PC-9 (cell line): ENCODE measurements at regions not wholly inside any gene's neighbourhood (a gene's known extent, or its start where the extent isn't known, plus 50 kb on each side); places are given as distances from the start of the nearest gene placed in this dataset.

Experiments
- BruUV-seq: library from RNA; stranded (reverse); fragments of 400-500 nt; replicated peaks from 2 replicates; lab custom pipeline; 2021; lab: Mats Ljungman, UMichigan
- CTCF ChIA-PET: fragments of 300-600 bp; sonication (Branson Sonifier 250); formaldehyde crosslinking; loops from one replicate; lab custom pipeline; 2022; ENCODE audit warnings: antibody characterized with exemption; lab: Charles Lee
- POLR2A ChIA-PET: fragments of 300-600 bp; sonication (Branson Sonifier 250); formaldehyde crosslinking; loops from one replicate; lab custom pipeline; 2022; ENCODE audit warnings: antibody characterized with exemption; ENCODE audit not compliant: unreplicated experiment; lab: Charles Lee
- DNase-seq, 2 experiments: peaks; one replicate each; pipeline versions ENCODE4 v3.0.0 to v3.0.0-alpha.2; 2015 to 2022; ENCODE audit warnings: mixed read lengths in 1 of 2
- H2AFZ ChIP-seq: fragments of 200-600 bp; sonication (generic); 2 replicates; pipeline ENCODE4 v1.8.1; 2017; ENCODE audit warnings: antibody characterized with exemption
- H3F3A ChIP-seq: fragments of 200-600 bp; sonication (generic); 2 replicates; pipeline ENCODE4 v1.8.1; 2017; ENCODE audit warnings: antibody characterized with exemption, mild to moderate bottlenecking, low read depth; ENCODE audit not compliant: insufficient read depth
- H3K27ac ChIP-seq: fragments of 200-600 bp; sonication (generic); 2 replicates; pipeline ENCODE4 v1.6.1; 2016; ENCODE audit warnings: mixed run types
- H3K27me3 ChIP-seq: fragments of 200-600 bp; sonication (generic); 2 replicates; pipeline ENCODE4 v1.6.1; 2016; ENCODE audit warnings: low read depth, mixed run types; ENCODE audit not compliant: insufficient read depth
- H3K36me3 ChIP-seq: fragments of 200-600 bp; sonication (generic); 2 replicates; pipeline ENCODE4 v1.6.1; 2016; ENCODE audit warnings: low read depth, mixed run types
- H3K4me1 ChIP-seq: fragments of 200-600 bp; sonication (generic); replicated peaks from 2 replicates; pipeline ENCODE4 v1.6.1; 2016; ENCODE audit warnings: mixed run types; ENCODE audit not compliant: insufficient read depth
- H3K4me2 ChIP-seq: fragments of 200-600 bp; sonication (generic); 2 replicates; pipeline ENCODE4 v1.6.1; 2017; ENCODE audit warnings: mixed run types
- H3K4me3 ChIP-seq: fragments of 200-600 bp; sonication (generic); 2 replicates; pipeline ENCODE4 v1.6.1; 2016; ENCODE audit warnings: mixed run types
- H3K79me2 ChIP-seq: fragments of 200-600 bp; sonication (generic); 2 replicates; pipeline ENCODE4 v1.6.1; 2017; ENCODE audit warnings: low read depth, mixed run types
- H3K9me2 ChIP-seq: fragments of 200-600 bp; sonication (generic); 2 replicates; pipeline ENCODE4 v1.8.1; 2017; ENCODE audit warnings: mild to moderate bottlenecking; ENCODE audit not compliant: insufficient read depth
- H3K9me3 ChIP-seq: fragments of 200-600 bp; sonication (generic); 2 replicates; pipeline ENCODE4 v1.8.1; 2016; ENCODE audit warnings: low read depth; ENCODE audit not compliant: insufficient read depth
- H4K20me1 ChIP-seq: fragments of 200-600 bp; sonication (generic); 2 replicates; pipeline ENCODE4 v1.8.1; 2017; ENCODE audit not compliant: insufficient read depth
- CTCF ChIP-seq: fragments of 200-600 bp; sonication (generic); conservative IDR thresholded peaks from 2 replicates; pipeline ENCODE4 v1.6.1; 2017; ENCODE audit warnings: mixed run types, antibody characterized with exemption, mild to moderate bottlenecking, moderate library complexity
- EZH2 ChIP-seq: fragments of 200-600 bp; sonication (generic); IDR thresholded peaks from 2 replicates; pipeline ENCODE4 v1.8.0; 2017; ENCODE audit warnings: antibody characterized with exemption, low read depth
- intact Hi-C: fragments of 100-400 bp; cut with micrococcal nuclease; formaldehyde crosslinking; loops from one replicate; pipeline ENCODE4 v1.10.0; 2022; ENCODE audit not compliant: unreplicated experiment

GRCh38 chr3:107928084-107928445 lies 162.8 kb downstream of the CD47 start:
- Histone ChIP-seq H3K27ac (no peak overlapping the region), H3K27me3 (no peaks in the 10 kb centered on the region), H3K9me3 (no peaks in the 10 kb centered on the region), H3F3A (no peaks in the 10 kb centered on the region), H3K9me2 (no peaks in the 10 kb centered on the region), H3K36me3 (no peaks in the 10 kb centered on the region), H2AFZ (peak overlapping the region; percentile 91), H3K79me2 (no peaks in the 10 kb centered on the region), H3K4me3 (peak overlapping the region; percentile 65), H3K4me2 (peak overlapping the region; percentile 85), H3K4me1 (no peaks in the 10 kb centered on the region), H4K20me1 (no peaks in the 10 kb centered on the region)
- peak in 1 of 2 experiments; percentile 24 for DNase-seq
- no TSS peak for BruUV-seq
- CTCF ChIA-PET = interaction anchor here (0.5 to 1.1 kb wide), 14 partner anchors 51 to 720 kb away, joined by 3 to 6 read pairs (median 3); no protein-coding TSS in a partner anchor
- POLR2A ChIA-PET = interaction anchor here (0.6 kb wide), 1 partner anchor 490 kb away, joined by 3 read pairs; no protein-coding TSS in a partner anchor
- intact Hi-C loops = loop anchor here (5.0 to 10.0 kb wide), 5 partner anchors 59 to 691 kb away; no protein-coding TSS in a partner anchor
- TF ChIP-seq CTCF (no peak), EZH2 (no peak)

DNA sequence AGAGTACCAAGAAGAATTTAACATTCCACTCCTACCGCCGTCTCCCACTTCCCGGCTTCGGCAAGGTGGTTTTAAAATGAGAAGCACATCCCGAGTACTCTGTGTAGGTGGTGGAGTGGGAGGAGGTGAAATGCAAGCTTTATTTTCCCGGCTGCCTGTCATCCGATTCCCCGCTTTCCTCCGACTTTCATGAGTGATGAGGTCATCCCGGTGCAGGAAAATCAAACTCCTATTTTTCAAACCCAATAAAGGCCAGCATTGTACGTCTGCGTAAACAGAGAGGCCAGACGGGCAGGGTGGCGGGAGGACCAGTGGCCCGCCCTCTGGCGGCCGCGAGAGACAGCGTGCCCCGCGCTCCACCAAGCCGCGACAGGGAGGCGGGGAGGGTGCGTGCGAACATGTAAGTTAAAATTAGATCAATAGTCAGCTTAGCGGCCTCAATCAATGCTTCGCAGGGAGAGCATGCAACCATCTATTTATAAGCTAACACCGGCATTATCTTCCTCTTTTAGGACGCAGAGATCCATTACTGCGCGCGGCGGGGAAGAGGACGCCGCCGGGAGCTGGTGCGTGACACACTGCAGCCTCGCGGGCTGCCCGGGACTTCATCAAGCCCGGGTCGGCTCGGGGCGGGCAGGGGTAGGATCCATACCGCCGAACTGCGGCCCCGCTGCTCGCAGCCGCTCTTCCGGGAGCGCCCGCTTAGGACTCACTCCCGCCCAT lies 163.3 kb downstream of the CD47 start:
- H3K79me2 ChIP-seq = no peaks in the 10 kb centered on the region
- H3K4me1 ChIP-seq = no peaks in the 10 kb centered on the region
- TF ChIP-seq CTCF (peak; percentile 99), EZH2 (no peak)
- H3F3A ChIP-seq = no peaks in the 10 kb centered on the region
- intact Hi-C loops = loop anchor here (1.0 to 10.0 kb wide), 11 partner anchors 60 to 690 kb away; partner anchors contain the start of gene CD47
- BruUV-seq = no TSS peak
- H3K4me3 ChIP-seq = peak overlapping the region; percentile 65
- H3K27ac ChIP-seq = no peak overlapping the region
- H4K20me1 ChIP-seq = no peaks in the 10 kb centered on the region
- H2AFZ ChIP-seq = peak overlapping the region; percentile 91
- no peaks in the 10 kb centered on the region for H3K9me3 ChIP-seq
- H3K27me3 ChIP-seq = no peaks in the 10 kb centered on the region
- CTCF ChIA-PET = interaction anchor here (0.5 to 1.1 kb wide), 13 partner anchors 52 to 720 kb away, joined by 3 to 6 read pairs (median 4); no protein-coding TSS in a partner anchor
- peak; percentile 74 to 79 for DNase-seq
- H3K4me2 ChIP-seq = peak overlapping the region; percentile 85
- no peaks in the 10 kb centered on the region for H3K9me2 ChIP-seq
- H3K36me3 ChIP-seq = no peaks in the 10 kb centered on the region
- POLR2A ChIA-PET = interaction anchor here (0.6 kb wide), 1 partner anchor 490 kb away, joined by 3 read pairs; no protein-coding TSS in a partner anchor

- Histone ChIP-seq H3K4me1 (no peaks in the 10 kb centered on the region), H3K36me3 (no peaks in the 10 kb centered on the region), H3K9me3 (no peaks in the 10 kb centered on the region), H3K79me2 (no peaks in the 10 kb centered on the region), H3K4me3 (no peak overlapping the region), H3K27me3 (no peaks in the 10 kb centered on the region), H2AFZ (no peak overlapping the region), H3K27ac (no peak overlapping the region), H3F3A (no peaks in the 10 kb centered on the region), H3K4me2 (no peak overlapping the region), H3K9me2 (no peaks in the 10 kb centered on the region), H4K20me1 (no peaks in the 10 kb centered on the region)
- DNase-seq = no peak
- TF ChIP-seq CTCF (no peak), EZH2 (no peak)
- intact Hi-C loops = loop anchor here (2.0 to 10.0 kb wide), 9 partner anchors 61 to 689 kb away; partner anchors contain the start of gene CD47
- CTCF ChIA-PET = no interaction called here
- no TSS peak for BruUV-seq
- POLR2A ChIA-PET = no interaction called here
These were observed 165.0 kb downstream of the CD47 start for GRCh38 chr3:107925851-107926250.
